ENCODE measurements at regions not wholly inside any gene's neighbourhood (a gene's known extent, or its start where the extent isn't known, plus 50 kb on each side); places are given as distances from the start of the nearest gene placed in this dataset.

GRCh38 chr6:47360388-47360787, 50.7 kb upstream of the TNFRSF21 start:
- FAIRE-seq = no peak
- DNase-seq (ENCODE audit: insufficient read length, low spot score) = no peak
- no peak for TF ChIP-seq POLR2A (IDR thresholded peaks at IDR 0.05; ENCODE audit: low read depth, low read length)

GRCh38 chr6:47362857-47363461, 53.3 kb upstream of the TNFRSF21 start:
- FAIRE-seq (no peak), DNase-seq (ENCODE audit: insufficient read length, low spot score) (no peak)
- TF ChIP-seq POLR2A (IDR thresholded peaks at IDR 0.05; ENCODE audit: low read depth, low read length) = no peak

GRCh38 chr6:47363736-47364135, 54.0 kb upstream of the TNFRSF21 start:
- TF ChIP-seq POLR2A (IDR thresholded peaks at IDR 0.05; ENCODE audit: low read depth, low read length) = no peak
- FAIRE-seq (no peak), DNase-seq (ENCODE audit: insufficient read length, low spot score) (no peak)

GRCh38 chr6:47366335-47366890, 56.7 kb upstream of the TNFRSF21 start:
- no peak for TF ChIP-seq POLR2A (IDR thresholded peaks at IDR 0.05; ENCODE audit: low read depth, low read length)
- no peak for FAIRE-seq

GRCh38 chr6:47371139-47371869, 61.6 kb upstream of the TNFRSF21 start:
- FAIRE-seq (no peak), DNase-seq (ENCODE audit: insufficient read length, low spot score) (no peak)
- no peak for TF ChIP-seq POLR2A (IDR thresholded peaks at IDR 0.05; ENCODE audit: low read depth, low read length)

More at GRCh38 chr6:47366335-47366890, 56.7 kb upstream of the TNFRSF21 start:
- DNase-seq (ENCODE audit: insufficient read length, low spot score) = no peak

GRCh38 chr6:47371870-47372255, 62.2 kb upstream of the TNFRSF21 start:
- no peak for TF ChIP-seq POLR2A (IDR thresholded peaks at IDR 0.05; ENCODE audit: low read depth, low read length)

GRCh38 chr6:47372318-47372717, 62.6 kb upstream of the TNFRSF21 start:
- no peak for FAIRE-seq
- no peak for TF ChIP-seq POLR2A (IDR thresholded peaks at IDR 0.05; ENCODE audit: low read depth, low read length)
- DNase-seq (ENCODE audit: insufficient read length, low spot score) = no peak

More at GRCh38 chr6:47371870-47372255, 62.2 kb upstream of the TNFRSF21 start:
- DNase-seq (ENCODE audit: insufficient read length, low spot score) = no peak
- no peak for FAIRE-seq

- FAIRE-seq = no peak
- no peak for DNase-seq (ENCODE audit: insufficient read length, low spot score)
Observed at GRCh38 chr6:47375426-47375825, 65.7 kb upstream of the TNFRSF21 start.

GRCh38 chr6:47376930-47377329, 67.2 kb upstream of the TNFRSF21 start:
- DNase-seq (ENCODE audit: insufficient read length, low spot score) = no peak
- no peak for FAIRE-seq
- TF ChIP-seq POLR2A (IDR thresholded peaks at IDR 0.05; ENCODE audit: low read depth, low read length) = no peak

More at GRCh38 chr6:47375426-47375825, 65.7 kb upstream of the TNFRSF21 start:
- TF ChIP-seq POLR2A (IDR thresholded peaks at IDR 0.05; ENCODE audit: low read depth, low read length) = no peak

GRCh38 chr6:47377971-47378370, 68.3 kb upstream of the TNFRSF21 start:
- FAIRE-seq = no peak
- TF ChIP-seq POLR2A (IDR thresholded peaks at IDR 0.05; ENCODE audit: low read depth, low read length) = no peak
- DNase-seq (ENCODE audit: insufficient read length, low spot score) = no peak

GRCh38 chr6:47379328-47379727, 69.6 kb upstream of the TNFRSF21 start:
- no peak for FAIRE-seq
- no peak for DNase-seq (ENCODE audit: insufficient read length, low spot score)
- no peak for TF ChIP-seq POLR2A (IDR thresholded peaks at IDR 0.05; ENCODE audit: low read depth, low read length)

- DNase-seq (ENCODE audit: insufficient read length, low spot score) (no peak), FAIRE-seq (no peak)
- no peak for TF ChIP-seq POLR2A (IDR thresholded peaks at IDR 0.05; ENCODE audit: low read depth, low read length)
Observed at GRCh38 chr6:47380251-47380650, 70.5 kb upstream of the TNFRSF21 start.

GRCh38 chr6:47381036-47381435, 71.3 kb upstream of the TNFRSF21 start:
- DNase-seq (ENCODE audit: insufficient read length, low spot score) = no peak
- no peak for FAIRE-seq
- TF ChIP-seq POLR2A (IDR thresholded peaks at IDR 0.05; ENCODE audit: low read depth, low read length) = no peak

GRCh38 chr6:47383360-47383759, 73.7 kb upstream of the TNFRSF21 start:
- no peak for DNase-seq (ENCODE audit: insufficient read length, low spot score)
- FAIRE-seq = no peak

GRCh38 chr6:47391675-47392074, 82.0 kb upstream of the TNFRSF21 start:
- no peak for TF ChIP-seq POLR2A (IDR thresholded peaks at IDR 0.05; ENCODE audit: low read depth, low read length)
- FAIRE-seq (no peak), DNase-seq (ENCODE audit: insufficient read length, low spot score) (no peak)

More at GRCh38 chr6:47383360-47383759, 73.7 kb upstream of the TNFRSF21 start:
- no peak for TF ChIP-seq POLR2A (IDR thresholded peaks at IDR 0.05; ENCODE audit: low read depth, low read length)

Measured in H54 (cell line).